Stomach (tissue), 4 donors: ENCODE measurements at regions not wholly inside any gene's neighbourhood (a gene's known extent, or its start where the extent isn't known, plus 50 kb on each side); places are given as distances from the start of the nearest gene placed in this dataset.

Experiments
- EP300 ChIP-seq: sonication (generic); formaldehyde crosslinking; IDR thresholded peaks from one replicate; pipeline ENCODE4 v1.6.1; 2017; ENCODE audit warnings: antibody characterized with exemption
- POLR2A ChIP-seq, 4 donors: fragments of 450-650 bp; IDR thresholded peaks; one replicate each; pipeline ENCODE4 v1.6.1; 2016; ENCODE audit warnings: antibody characterized with exemption in 4 of 4, control low read depth in 2 of 4, mild to moderate bottlenecking in 1 of 4, moderate library complexity in 1 of 4
- POLR2AphosphoS5 ChIP-seq, 3 donors: sonication (generic); formaldehyde crosslinking; IDR thresholded peaks; one replicate each; pipeline ENCODE4 v1.6.1; 2016; ENCODE audit warnings: antibody characterized with exemption in 3 of 3
- TF ChIP-seq, protein P1 (sequence below), 7 experiments: fragments of 450-650 bp in 4 of 7; fragments of 200-600 bp in 3 of 7; sonication (generic) in 3 of 7; IDR thresholded peaks; one replicate each; pipeline ENCODE4 v1.5.1; 2016 to 2019; ENCODE audit warnings: antibody characterized with exemption in 7 of 7, control low read depth in 2 of 7, mild to moderate bottlenecking in 1 of 7

GRCh38 chr2:76210551-76210950 is 499.8 kb upstream of the GCFC2 start:
- no peak for TF ChIP-seq POLR2A (IDR thresholded peaks at IDR 0.05)
- TF ChIP-seq, protein P1, sequence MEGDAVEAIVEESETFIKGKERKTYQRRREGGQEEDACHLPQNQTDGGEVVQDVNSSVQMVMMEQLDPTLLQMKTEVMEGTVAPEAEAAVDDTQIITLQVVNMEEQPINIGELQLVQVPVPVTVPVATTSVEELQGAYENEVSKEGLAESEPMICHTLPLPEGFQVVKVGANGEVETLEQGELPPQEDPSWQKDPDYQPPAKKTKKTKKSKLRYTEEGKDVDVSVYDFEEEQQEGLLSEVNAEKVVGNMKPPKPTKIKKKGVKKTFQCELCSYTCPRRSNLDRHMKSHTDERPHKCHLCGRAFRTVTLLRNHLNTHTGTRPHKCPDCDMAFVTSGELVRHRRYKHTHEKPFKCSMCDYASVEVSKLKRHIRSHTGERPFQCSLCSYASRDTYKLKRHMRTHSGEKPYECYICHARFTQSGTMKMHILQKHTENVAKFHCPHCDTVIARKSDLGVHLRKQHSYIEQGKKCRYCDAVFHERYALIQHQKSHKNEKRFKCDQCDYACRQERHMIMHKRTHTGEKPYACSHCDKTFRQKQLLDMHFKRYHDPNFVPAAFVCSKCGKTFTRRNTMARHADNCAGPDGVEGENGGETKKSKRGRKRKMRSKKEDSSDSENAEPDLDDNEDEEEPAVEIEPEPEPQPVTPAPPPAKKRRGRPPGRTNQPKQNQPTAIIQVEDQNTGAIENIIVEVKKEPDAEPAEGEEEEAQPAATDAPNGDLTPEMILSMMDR (IDR thresholded peaks at IDR 0.05), result no peak
- TF ChIP-seq POLR2AphosphoS5 (IDR thresholded peaks at IDR 0.05), result no peak
- no peak for TF ChIP-seq EP300
